ENCODE measurements at regions not wholly inside any gene's neighbourhood (a gene's known extent, or its start where the extent isn't known, plus 50 kb on each side); places are given as distances from the start of the nearest gene placed in this dataset.

DNA sequence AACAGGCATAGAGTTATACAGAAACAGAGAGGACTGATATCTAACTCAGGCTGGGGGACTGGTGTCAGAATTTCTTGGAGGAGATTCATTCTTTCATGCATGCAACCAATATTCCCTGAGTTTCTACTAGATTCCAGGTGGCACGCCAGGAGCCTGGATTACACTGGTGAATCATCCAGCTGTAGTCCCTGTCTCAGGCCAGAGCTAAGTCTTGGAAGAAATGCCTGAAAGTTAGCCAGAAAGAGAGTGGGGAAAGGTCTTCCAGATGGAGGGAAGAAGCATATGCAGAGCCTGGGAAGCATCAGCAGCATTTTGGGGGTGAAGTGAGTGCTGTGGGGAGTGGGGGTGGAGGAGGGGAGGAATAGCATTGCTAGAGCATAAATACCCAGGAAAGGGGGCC, 239.1 kb downstream of the OMA1 start:
- no peak for DNase-seq

DNA sequence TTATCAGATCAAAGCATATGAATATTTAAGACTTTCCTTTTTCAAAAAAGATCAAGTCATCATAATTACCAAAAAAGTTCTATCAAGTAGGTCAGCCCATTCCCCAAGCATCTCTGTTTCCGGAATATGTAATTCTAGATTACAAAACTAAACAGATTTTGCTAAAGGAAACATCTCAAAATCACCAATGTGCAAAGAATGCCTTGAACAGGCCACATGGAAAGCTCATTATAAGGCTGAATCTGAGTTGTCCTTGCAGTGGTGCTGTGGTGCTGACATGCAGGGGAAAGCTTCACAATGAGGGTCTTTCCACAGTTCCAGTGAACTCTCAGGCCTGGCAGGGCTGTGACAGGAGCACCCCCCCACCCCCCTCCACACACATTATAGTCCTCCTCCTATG, 240.9 kb downstream of the OMA1 start:
- no peak for DNase-seq

DNA sequence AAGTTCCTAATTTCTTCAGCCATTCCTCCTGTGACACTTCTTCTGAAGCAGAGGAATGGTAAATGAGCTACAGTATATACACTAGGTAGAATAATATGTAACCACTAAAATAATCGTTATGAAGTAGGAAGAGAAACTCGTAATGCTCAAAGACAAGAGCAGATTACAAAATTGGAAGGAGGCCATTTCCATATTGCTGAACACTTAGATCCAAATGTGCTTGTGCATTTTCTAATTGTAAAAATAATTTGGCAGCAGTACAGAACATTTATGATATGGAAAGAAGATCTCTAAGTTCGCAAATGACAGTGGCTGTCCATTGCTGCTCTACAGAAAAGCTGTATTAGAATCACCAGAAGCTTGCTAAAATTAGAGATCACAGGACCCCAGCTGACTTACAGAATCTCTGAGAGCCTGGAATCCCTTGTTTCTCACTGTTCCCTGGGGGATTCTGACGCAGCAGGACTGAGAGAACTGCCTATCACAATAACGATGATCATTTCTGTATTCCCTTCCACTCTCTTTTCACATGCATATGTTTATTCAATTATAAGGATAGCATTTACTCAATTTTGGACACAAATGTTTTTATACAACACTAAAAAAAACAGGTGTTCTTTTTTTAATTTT, 242.1 kb downstream of the OMA1 start:
- DNase-seq: no peak

DNA sequence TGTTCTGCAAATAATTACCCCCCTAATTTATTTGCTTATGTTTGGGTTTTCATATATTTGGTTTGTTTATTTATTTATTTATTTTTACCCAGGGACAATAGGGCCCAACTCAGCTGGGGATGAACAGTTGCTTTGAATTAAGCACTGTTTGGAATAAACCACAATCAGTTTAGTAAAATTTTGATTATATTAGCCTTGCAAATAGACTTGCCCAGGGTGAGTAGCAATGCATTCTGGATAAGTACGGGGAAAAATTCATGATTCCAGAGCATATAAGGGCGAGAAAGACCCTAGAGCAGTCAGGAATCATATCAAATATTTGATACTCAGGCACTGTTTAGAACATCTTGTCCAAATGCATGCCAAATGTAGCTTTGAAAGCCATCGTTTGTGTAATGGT, 242.7 kb downstream of the OMA1 start:
- no peak for DNase-seq

DNA sequence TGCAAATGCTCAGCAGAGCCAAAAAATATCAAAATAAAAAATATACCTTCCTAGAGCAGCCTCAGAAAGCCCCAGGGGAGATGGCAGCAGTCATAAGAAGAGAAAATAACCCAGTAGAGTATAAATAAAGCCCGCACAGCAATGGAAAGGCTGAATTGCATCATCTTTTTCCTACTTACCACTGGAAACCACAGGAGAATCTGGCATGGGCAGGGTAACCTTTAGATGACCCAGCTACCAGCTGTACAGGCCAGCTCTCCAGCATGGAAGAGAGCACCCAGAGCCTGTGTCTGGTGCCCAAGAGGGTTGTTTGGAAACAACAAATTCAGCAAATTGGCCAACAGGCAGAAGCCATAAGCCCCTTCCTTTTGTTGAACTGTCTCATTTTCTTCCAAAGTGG, 253.1 kb downstream of the OMA1 start:
- no peak for DNase-seq

DNA sequence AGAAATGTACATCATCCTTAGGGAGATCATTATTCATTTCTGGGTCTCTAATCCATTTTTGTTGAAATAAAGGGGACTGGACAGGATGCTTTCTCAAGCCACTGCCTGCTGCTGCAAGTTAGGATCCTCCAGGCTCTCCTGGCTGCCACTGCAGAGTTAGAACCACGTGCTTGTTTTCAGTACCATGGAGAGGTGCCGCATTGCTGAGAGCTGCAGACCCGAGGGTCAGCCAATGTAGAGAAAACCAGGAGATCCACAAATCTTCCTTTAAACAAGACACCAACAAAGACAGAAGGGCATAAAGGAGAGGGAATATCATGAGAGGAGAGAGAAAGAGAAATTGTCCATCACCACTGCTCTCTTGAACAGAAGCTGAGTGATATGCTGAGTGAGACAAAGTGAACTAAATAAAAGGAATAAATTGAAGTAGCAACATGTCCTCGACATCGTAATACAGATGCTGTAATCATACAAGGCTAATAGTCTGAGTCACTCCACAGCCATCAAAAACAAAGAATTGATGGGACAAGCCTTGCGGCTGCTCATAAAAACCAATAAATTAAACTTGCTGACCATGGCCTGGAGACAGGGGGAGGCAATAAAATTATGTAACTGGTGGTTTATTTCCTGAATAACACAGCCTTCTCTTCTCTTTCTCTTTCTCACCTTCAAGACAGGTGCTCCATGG, 255.7 kb downstream of the OMA1 start:
- DNase-seq: no peak

DNA sequence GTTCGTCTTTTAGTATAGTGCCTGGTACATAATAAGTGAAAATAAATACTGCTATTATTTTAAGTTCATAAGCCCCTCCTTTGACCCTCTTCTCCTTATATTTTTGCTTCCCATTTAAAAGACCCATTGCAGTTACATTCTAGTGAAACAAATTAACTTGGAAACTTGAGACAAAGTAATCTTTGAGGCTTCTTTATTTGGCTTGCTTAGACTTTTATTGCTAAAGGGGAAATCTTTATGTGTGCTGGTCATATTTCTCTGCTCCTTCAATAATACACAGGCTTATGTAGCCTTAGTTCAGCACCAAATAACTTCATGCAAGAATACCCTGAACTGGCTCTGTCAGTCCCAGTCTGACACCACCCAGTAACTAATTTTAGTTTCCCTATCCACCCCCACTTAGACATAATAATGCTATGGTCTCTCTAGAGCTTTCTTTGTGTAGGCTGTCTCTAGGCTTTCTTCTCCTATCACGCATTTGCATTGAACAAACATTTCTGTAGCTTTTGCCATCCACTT, 257.8 kb downstream of the OMA1 start:
- DNase-seq: no peak

DNA sequence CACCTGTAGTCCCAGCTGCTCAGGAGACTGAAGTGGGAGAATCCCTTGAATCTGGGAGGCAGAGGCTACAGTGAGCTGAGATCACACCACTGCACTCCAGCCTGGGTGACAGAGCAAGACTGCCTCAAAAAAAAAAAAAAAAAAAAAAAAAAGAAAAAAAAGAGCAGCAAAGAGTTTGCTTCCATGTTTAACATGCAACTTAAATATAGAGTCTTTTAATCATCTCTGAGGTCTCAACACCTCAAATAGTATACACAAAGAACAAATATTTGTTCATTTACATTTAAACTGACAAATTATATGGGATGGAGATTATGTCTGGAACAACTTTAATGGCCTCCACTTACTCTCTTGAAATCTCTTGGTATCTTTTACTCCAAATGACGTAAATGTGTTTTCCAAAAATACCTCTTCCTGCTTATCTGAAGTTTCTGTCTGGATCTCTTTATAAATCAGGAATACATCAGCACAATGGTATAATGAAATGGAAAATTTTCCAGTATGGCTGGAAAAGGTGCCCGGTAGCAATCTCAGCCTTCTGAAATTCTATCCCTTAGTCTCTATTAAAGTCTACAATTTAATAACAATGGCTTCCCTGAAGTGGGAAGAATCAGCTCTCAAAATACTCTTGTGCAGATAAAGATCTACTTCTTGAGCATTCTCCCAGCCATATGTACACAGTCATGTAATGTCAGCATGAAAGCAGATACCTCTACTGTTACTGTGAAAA, 258.5 kb downstream of the OMA1 start:
- DNase-seq: no peak

DNA sequence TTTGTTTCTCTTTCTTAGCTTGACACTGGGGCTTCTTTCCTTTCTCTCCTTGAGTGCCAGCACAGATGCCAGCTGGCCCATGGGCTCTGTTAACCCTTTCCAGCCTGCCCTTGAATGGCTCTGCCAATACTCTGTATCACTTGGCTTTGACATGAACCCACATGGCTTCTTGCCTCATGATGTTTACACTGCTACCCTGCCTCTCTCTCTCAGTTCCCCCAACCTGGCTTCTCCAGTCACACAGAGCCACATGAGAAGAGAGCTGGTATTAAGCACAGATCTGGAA, 262.4 kb downstream of the OMA1 start:
- DNase-seq: no peak

DNA sequence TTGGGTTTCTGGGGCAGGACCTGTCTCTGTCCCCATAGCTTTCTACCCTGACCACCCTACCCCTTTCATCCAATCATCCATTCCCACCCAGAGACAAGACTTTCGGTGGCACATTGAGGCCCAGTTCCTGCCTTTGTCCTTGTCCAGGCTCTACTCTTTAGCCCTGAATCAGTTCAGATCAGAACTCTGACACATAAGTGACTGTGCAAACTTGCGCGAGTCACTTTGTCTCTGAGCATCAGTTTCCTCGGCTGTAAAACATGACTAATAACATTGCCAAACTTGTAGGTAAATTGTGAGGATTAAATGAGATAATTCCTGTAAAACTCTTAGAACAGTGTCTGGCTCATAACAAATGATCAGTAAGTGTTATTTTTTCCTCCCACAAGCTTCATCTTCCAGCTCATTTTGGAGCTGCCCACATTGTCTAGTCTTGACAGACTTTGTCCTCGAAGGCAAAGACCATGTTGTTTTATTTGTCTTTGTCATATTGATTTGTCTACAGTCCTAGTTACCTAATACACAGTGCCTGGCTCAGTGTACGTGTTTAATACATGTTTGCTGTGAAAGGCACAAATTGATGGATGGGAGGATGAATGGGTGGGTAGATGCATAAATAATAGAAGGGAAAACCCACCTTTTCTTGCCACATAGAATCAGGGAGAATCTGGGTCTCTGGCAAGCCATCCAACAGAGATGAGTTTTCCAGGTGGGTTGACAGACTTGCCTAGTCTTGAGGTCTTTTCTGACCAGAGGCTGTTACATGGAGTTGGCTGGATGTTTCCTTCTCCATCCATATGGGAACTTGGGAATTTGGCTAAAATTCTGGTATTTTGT, 262.9 kb downstream of the OMA1 start:
- DNase-seq: no peak

DNA sequence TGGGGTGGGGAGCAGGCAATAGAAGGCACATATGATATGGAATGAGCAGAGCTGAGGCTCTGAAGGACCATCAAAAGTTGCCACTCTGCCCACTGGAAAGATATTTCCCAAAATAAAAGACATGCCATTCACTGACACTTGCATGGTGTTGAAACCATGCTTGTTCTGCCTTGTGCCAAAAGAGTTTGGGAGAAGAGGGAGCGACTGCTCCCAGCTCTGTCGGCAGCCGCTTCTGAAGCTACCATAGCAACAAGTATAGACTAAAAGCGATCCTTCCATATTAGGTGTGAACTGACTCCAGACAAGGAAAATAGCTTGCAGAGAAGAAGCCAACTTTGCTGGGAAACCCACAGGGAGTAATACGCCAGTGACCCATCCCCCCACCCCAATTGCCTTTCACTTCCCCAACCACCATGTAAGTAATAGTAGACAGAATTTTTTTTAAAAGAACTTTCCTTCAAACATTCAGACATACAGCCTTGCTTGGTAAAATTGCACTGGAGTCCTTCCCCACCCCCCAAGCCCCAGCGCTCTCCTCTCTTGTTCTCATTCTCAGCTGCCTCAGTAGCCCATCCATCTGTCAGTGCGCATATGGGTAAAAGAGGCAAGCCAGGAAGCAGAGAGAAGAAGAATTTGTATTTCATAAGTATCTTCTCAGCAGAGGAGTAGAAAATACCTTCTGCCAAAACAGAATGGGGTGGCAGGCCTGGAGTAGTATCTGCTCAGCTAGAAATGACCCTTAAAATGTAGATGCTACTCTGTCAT, 263.7 kb downstream of the OMA1 start:
- no peak for DNase-seq

DNA sequence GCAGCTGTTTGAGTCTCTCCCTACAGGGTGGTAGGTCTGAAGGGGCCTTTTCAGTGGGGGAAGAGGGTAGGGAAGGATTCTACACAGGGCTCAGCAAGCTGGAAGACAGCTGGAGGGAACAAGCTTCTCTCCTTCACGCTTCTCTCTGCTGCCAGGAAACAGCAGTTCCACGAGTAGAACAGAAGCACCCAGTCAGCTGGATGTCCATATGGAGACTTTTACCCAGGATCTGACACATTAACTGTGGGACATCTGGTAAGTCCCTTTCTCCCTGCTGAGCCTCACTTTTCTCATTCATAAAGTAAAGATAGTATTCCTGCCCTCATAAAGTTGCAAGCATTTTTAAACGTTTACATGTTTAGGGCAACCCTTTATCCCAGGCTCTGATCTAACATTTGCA, 280.3 kb downstream of the OMA1 start:
- DNase-seq: no peak

DNA sequence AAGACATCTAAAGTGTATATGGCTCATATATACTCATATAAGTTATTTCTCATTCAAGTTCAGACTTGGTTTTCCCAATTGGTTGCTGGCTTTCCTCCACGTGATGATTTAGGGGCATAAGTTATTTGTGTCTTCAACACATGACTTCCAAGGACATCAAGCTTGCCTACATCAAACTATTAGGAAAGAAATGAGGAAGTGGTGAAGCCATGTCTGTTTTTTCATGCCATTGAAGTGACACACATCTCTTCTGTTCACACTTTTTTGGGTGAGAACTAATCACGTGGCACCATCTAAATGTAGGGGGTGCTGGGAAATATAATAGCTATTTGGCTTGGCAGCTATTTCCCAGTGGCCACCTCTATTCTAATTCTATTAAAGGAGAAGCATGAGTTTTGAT, 282.1 kb downstream of the OMA1 start:
- no peak for DNase-seq

DNA sequence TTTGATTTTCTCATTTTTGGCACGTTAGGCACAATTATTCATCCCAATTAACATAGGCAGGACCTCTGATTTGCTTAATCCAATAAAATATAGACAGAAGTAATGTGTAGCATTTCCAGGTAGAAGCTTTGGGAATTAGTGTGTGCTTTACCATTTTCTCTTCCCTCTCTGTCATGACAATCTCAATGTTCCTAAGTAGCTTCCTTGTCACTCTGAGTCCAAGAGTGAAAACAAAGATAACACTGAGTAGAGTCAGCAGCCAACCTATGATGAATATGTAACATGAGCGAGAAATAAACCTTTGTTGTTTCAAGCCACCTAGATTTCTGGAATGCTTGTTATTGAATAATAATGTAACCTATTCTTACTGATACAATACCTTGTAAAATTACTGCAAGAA, 283.8 kb downstream of the OMA1 start:
- DNase-seq: no peak

DNA sequence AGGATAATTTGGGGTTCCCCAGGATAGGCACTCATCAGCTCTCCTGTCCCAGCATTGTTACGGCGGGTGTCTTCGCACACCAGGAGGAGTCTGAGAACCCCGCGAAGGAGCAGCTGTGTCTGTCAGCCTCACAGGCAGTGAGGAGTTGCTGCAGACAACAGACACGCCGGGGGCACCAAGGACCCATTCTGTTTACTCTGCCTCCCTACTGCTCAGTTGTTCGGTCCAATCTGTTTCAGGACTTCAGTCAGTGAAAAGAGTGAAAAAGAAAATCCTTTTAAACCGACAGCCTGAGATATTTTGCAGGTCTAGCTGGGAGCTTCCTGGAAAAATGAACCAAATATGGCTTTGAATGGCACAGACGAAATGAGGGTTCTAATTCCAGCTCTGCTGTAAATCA, 288.4 kb downstream of the OMA1 start:
- DNase-seq: no peak

DNA sequence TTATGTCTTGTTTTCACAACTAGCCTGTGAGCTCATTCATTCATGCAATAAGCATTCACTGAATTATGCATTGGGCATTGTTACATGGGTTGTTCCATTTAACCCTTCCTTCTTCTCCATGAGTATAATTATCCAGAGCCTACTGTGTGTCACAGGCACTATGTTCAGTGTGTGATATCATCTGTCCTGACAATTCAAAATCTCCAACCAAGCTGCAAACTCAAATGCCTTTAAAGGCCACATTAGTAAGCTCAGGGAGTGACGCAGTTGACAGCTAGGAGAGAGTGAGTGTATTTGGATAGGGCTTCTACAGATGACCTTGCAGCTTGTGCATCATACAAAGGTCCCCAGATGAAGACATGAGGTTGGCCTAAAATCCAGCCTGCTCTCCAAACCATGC, 289.5 kb downstream of the OMA1 start:
- no peak for DNase-seq

DNA sequence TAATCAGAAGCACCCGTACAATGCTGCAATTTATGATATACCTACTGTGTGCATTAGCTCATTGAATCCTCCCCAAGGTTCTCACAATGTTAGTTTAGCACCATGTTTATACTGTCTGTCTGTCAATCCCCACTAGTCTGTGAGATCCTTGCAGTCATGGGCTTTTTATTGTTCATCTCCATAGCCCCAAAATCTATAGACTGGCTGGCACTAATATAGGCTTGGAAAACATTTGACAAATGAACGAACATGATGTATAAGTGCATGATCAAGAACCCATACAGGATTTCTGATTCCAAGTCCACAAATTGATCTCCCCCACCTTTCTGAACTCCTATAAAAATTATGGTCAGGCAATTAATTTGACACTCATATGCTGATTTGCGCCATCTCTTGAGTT, 290.0 kb downstream of the OMA1 start:
- DNase-seq: no peak

DNA sequence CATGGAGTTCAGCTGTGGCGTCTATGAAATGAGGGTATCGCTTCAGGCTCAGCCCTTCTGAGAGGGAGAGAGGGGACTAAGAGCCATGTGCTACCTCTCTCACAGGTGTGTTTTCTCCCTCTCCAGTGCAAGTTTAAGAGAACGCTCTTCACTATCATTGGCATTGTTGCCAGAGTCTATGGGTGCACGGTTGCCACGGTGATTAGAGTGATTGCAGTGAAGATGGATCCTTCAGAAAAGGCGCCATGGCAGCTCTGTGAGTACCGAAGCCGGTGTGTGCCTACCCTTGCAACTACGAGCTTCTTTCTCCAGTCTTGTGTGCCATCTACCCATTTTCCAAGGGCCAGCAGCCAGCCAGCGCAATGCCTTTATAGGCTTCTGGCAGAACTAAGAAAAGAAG, 290.5 kb downstream of the OMA1 start:
- DNase-seq: no peak

DNA sequence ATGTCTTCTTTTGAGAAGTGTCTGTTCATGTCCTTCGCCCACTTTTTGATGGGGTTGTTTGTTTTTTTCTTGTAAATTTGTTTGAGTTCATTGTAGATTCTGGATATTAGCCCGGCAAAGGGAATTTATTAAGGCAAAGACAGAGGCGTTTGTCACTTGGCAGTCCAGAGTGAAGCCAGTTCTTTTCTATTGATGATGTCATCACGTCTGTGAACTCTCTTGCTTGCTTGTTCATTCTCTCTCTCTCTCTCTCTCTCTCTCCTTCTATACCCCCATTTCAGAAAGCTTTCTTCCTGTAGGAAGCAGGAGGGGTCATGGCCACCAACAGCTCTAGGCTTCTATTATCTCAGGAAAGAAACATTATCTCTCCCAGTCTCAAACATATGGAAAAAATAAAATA, 291.3 kb downstream of the OMA1 start:
- no peak for DNase-seq

DNA sequence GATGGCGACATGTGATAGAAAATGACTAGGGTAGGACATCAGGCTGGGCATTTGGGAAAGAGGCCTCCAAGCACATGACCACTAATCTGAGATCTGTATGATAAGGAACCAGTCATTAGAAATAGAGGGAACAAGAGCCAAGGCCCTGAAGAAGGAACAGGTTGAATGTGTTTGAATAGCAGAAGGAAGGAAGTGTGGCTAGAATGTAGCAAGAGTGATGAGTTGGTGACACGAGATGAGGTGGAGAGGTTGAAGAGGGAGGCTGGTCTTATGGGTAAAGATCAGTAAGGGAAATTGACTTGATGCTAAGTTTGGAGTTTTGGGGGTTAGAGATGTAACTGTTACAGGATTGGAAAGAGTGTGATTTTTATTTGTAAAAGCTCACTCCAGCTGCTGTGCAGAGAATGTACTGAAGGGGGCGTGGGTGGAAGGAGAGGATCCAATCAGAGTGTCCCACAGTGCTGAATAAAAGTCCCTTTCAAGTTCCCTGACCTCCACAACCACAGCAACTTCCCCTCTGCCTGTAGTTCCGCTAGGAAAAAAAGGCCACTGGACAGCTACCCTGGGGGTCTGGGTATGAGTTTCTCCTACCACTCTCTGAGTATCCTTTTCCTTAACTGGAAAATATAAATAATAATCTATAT, 295.0 kb downstream of the OMA1 start:
- no peak for DNase-seq

DNA sequence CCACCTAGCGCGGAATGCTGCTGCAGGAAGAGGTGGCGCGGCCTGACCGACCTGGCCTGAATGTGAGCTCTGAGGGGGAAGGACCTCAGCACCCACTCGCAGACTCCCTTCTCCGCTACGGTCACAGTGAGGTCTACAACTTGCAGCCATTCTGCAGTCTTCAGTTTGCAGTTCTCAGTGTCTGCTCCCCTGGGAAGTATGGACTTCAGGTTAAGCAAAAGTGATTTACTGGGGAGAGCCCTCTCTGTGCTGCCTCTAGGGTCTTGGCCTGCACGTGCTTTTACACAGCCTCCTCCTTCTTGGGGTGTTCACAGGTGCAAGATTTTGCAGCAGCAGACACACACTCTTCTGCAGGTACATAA, 296.0 kb downstream of the OMA1 start:
- no peak for DNase-seq
